ENCODE measurements at regions not wholly inside any gene's neighbourhood (a gene's known extent, or its start where the extent isn't known, plus 50 kb on each side); places are given as distances from the start of the nearest gene placed in this dataset.

- no peaks in the 10 kb centered on the region for H3K9me3 ChIP-seq (replicated peaks in 1 of 2; ENCODE audit: control insufficient read depth in 2 of 2, insufficient read depth in 1 of 2, low read depth in 1 of 2, low read length in 2 of 2)
- no peak overlapping the region for H3K23ac ChIP-seq (ENCODE audit: low read depth, low read length, poor library complexity)
- H3K27ac ChIP-seq (replicated peaks; ENCODE audit: low read length) = no peak overlapping the region
- no peak overlapping the region for H3K9ac ChIP-seq (ENCODE audit: low read depth, low read length, poor library complexity)
- H2AFZ ChIP-seq (ENCODE audit: low read length) = no peak overlapping the region
- H3K79me1 ChIP-seq (ENCODE audit: low read depth, low read length) = no peaks in the 10 kb centered on the region
- no peaks in the 10 kb centered on the region for H3K27me3 ChIP-seq (ENCODE audit: control insufficient read depth in 3 of 3, insufficient read depth in 3 of 3, low read depth in 1 of 3, low read length in 3 of 3)
- no CpG with 5 or more reads among the region's 4 CpGs for WGBS, 2 donors (ENCODE audit: extremely low coverage in 2 of 2, insufficient read length in 2 of 2, insufficient replicate concordance in 1 of 2)
- H2BK15ac ChIP-seq (ENCODE audit: low read length) = no peak overlapping the region
- no peak overlapping the region for H3K4ac ChIP-seq (ENCODE audit: low read length)
- H4K91ac ChIP-seq (ENCODE audit: low read depth, low read length, poor library complexity) = no peak overlapping the region
- DNase-seq (ENCODE audit: low spot score) = no peak
- no peaks in the 10 kb centered on the region for H3K36me3 ChIP-seq (replicated peaks in 1 of 2; ENCODE audit: control insufficient read depth in 2 of 2, insufficient read depth in 2 of 2, low read length in 2 of 2)
- no peak overlapping the region for H3K4me3 ChIP-seq (ENCODE audit: low read length in 2 of 2)
- H3K14ac ChIP-seq (ENCODE audit: low read length) = no peak overlapping the region
- H2BK12ac ChIP-seq (ENCODE audit: low read length) = no peak overlapping the region
- no peak overlapping the region for H2BK120ac ChIP-seq (ENCODE audit: low read depth, low read length)
- no peak overlapping the region for H2AK5ac ChIP-seq (ENCODE audit: low read depth, low read length)
- H3K18ac ChIP-seq (ENCODE audit: low read length) = no peak overlapping the region
- no peak overlapping the region for H4K8ac ChIP-seq (ENCODE audit: low read depth, low read length)
- peaks cover 0 to 12% of the 10 kb centered on the region in 2 donors for H3K4me1 ChIP-seq (ENCODE audit: control insufficient read depth in 2 of 2, insufficient read depth in 1 of 2, low read depth in 1 of 2, low read length in 2 of 2)
- H2BK5ac ChIP-seq (ENCODE audit: low read length) = no peak overlapping the region
- no peak overlapping the region for H3K4me2 ChIP-seq (ENCODE audit: insufficient read depth, low read length, poor library complexity, severe bottlenecking)
These were observed 330.9 kb downstream of the CXCL12 start for GRCh38 chr10:44054046-44054445.

- Histone ChIP-seq H3K9ac (ENCODE audit: low read depth, low read length, poor library complexity) (no peak overlapping the region), H3K14ac (ENCODE audit: low read length) (no peak overlapping the region), H3K4me2 (ENCODE audit: insufficient read depth, low read length, poor library complexity, severe bottlenecking) (no peak overlapping the region), H3K4me1 (ENCODE audit: control insufficient read depth in 2 of 2, insufficient read depth in 1 of 2, low read depth in 1 of 2, low read length in 2 of 2) (peaks cover 0 to 12% of the 10 kb centered on the region in 2 donors), H3K79me1 (ENCODE audit: low read depth, low read length) (no peaks in the 10 kb centered on the region), H2BK12ac (ENCODE audit: low read length) (no peak overlapping the region), H2AFZ (ENCODE audit: low read length) (no peak overlapping the region), H3K36me3 (replicated peaks in 1 of 2; ENCODE audit: control insufficient read depth in 2 of 2, insufficient read depth in 2 of 2, low read length in 2 of 2) (no peaks in the 10 kb centered on the region), H3K27me3 (ENCODE audit: control insufficient read depth in 3 of 3, insufficient read depth in 3 of 3, low read depth in 1 of 3, low read length in 3 of 3) (no peaks in the 10 kb centered on the region), H4K8ac (ENCODE audit: low read depth, low read length) (no peak overlapping the region), H3K4me3 (ENCODE audit: low read length in 2 of 2) (no peak overlapping the region), H3K18ac (ENCODE audit: low read length) (no peak overlapping the region), H4K91ac (ENCODE audit: low read depth, low read length, poor library complexity) (no peak overlapping the region), H2BK5ac (ENCODE audit: low read length) (no peak overlapping the region), H2BK120ac (ENCODE audit: low read depth, low read length) (no peak overlapping the region), H3K27ac (replicated peaks; ENCODE audit: low read length) (no peak overlapping the region), H3K23ac (ENCODE audit: low read depth, low read length, poor library complexity) (no peak overlapping the region), H3K9me3 (replicated peaks in 1 of 2; ENCODE audit: control insufficient read depth in 2 of 2, insufficient read depth in 1 of 2, low read depth in 1 of 2, low read length in 2 of 2) (no peaks in the 10 kb centered on the region), H3K4ac (ENCODE audit: low read length) (no peak overlapping the region), H2BK15ac (ENCODE audit: low read length) (no peak overlapping the region), H2AK5ac (ENCODE audit: low read depth, low read length) (no peak overlapping the region)
- DNase-seq (ENCODE audit: low spot score) = no peak
These were observed 331.5 kb downstream of the CXCL12 start for GRCh38 chr10:44053391-44053790.

- peaks cover 0 to 8% of the 10 kb centered on the region in 2 donors for H3K4me1 ChIP-seq (ENCODE audit: control insufficient read depth in 2 of 2, insufficient read depth in 1 of 2, low read depth in 1 of 2, low read length in 2 of 2)
- H3K4ac ChIP-seq (ENCODE audit: low read length) = no peak overlapping the region
- H2AK5ac ChIP-seq (ENCODE audit: low read depth, low read length) = no peak overlapping the region
- H3K27me3 ChIP-seq (ENCODE audit: control insufficient read depth in 3 of 3, insufficient read depth in 3 of 3, low read depth in 1 of 3, low read length in 3 of 3) = no peaks in the 10 kb centered on the region
- H2BK120ac ChIP-seq (ENCODE audit: low read depth, low read length) = no peak overlapping the region
- no peak overlapping the region for H3K18ac ChIP-seq (ENCODE audit: low read length)
- no peak overlapping the region for H3K9ac ChIP-seq (ENCODE audit: low read depth, low read length, poor library complexity)
- no peak overlapping the region for H2BK12ac ChIP-seq (ENCODE audit: low read length)
- no peaks in the 10 kb centered on the region for H3K79me1 ChIP-seq (ENCODE audit: low read depth, low read length)
- no peak overlapping the region for H3K4me3 ChIP-seq (ENCODE audit: low read length in 2 of 2)
- WGBS, 2 donors (ENCODE audit: extremely low coverage in 2 of 2, insufficient read length in 2 of 2, insufficient replicate concordance in 1 of 2) = no CpG with 5 or more reads among the region's 10 CpGs
- H3K9me3 ChIP-seq (replicated peaks in 1 of 2; ENCODE audit: control insufficient read depth in 2 of 2, insufficient read depth in 1 of 2, low read depth in 1 of 2, low read length in 2 of 2) = no peaks in the 10 kb centered on the region
- H3K14ac ChIP-seq (ENCODE audit: low read length) = no peak overlapping the region
- no peak overlapping the region for H2BK5ac ChIP-seq (ENCODE audit: low read length)
- no peak for DNase-seq (ENCODE audit: low spot score)
- no peak overlapping the region for H3K4me2 ChIP-seq (ENCODE audit: insufficient read depth, low read length, poor library complexity, severe bottlenecking)
- H3K23ac ChIP-seq (ENCODE audit: low read depth, low read length, poor library complexity) = no peak overlapping the region
- H2BK15ac ChIP-seq (ENCODE audit: low read length) = no peak overlapping the region
- H2AFZ ChIP-seq (ENCODE audit: low read length) = no peak overlapping the region
- no peaks in the 10 kb centered on the region for H3K36me3 ChIP-seq (replicated peaks in 1 of 2; ENCODE audit: control insufficient read depth in 2 of 2, insufficient read depth in 2 of 2, low read length in 2 of 2)
- H4K91ac ChIP-seq (ENCODE audit: low read depth, low read length, poor library complexity) = no peak overlapping the region
- no peak overlapping the region for H4K8ac ChIP-seq (ENCODE audit: low read depth, low read length)
- H3K27ac ChIP-seq (replicated peaks; ENCODE audit: low read length) = no peak overlapping the region
These were observed 333.1 kb downstream of the CXCL12 start for GRCh38 chr10:44051584-44052385.

DNA sequence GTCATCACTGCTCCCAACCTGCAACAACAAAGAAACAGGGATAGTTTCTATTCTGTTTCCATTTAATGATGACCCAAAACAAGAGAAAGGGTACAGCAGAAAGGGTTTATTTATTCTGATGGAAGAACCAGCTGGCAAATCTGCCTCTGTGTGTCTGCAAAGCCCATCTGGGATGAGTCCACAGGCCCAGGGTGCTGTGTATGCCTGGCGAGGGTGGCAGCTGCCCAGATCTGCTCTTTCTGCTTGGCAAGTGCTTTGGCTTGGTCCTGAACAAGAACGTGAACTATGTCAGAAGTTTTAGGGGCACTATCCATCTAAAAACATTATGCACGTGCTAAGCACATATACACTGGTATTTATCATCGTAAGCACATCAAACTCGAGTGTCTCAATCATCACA, 333.8 kb downstream of the CXCL12 start:
- no peak overlapping the region for H4K8ac ChIP-seq (ENCODE audit: low read depth, low read length)
- no peak overlapping the region for H3K9ac ChIP-seq (ENCODE audit: low read depth, low read length, poor library complexity)
- no peak overlapping the region for H4K91ac ChIP-seq (ENCODE audit: low read depth, low read length, poor library complexity)
- H3K4ac ChIP-seq (ENCODE audit: low read length) = no peak overlapping the region
- no peak overlapping the region for H2BK12ac ChIP-seq (ENCODE audit: low read length)
- H3K4me2 ChIP-seq (ENCODE audit: insufficient read depth, low read length, poor library complexity, severe bottlenecking) = no peak overlapping the region
- no peak overlapping the region for H3K27ac ChIP-seq (replicated peaks; ENCODE audit: low read length)
- H3K4me1 ChIP-seq (ENCODE audit: control insufficient read depth in 2 of 2, insufficient read depth in 1 of 2, low read depth in 1 of 2, low read length in 2 of 2) = peaks cover 0 to 12% of the 10 kb centered on the region in 2 donors
- no peaks in the 10 kb centered on the region for H3K27me3 ChIP-seq (ENCODE audit: control insufficient read depth in 3 of 3, insufficient read depth in 3 of 3, low read depth in 1 of 3, low read length in 3 of 3)
- no peak overlapping the region for H2AFZ ChIP-seq (ENCODE audit: low read length)
- no peak overlapping the region for H3K4me3 ChIP-seq (ENCODE audit: low read length in 2 of 2)
- H2AK5ac ChIP-seq (ENCODE audit: low read depth, low read length) = no peak overlapping the region
- no peak overlapping the region for H3K23ac ChIP-seq (ENCODE audit: low read depth, low read length, poor library complexity)
- WGBS, 2 donors (ENCODE audit: extremely low coverage in 2 of 2, insufficient read length in 2 of 2, insufficient replicate concordance in 1 of 2) = no CpG with 5 or more reads among the region's 5 CpGs
- H3K79me1 ChIP-seq (ENCODE audit: low read depth, low read length) = no peaks in the 10 kb centered on the region
- no peak overlapping the region for H3K14ac ChIP-seq (ENCODE audit: low read length)
- no peak overlapping the region for H2BK120ac ChIP-seq (ENCODE audit: low read depth, low read length)
- no peak overlapping the region for H2BK5ac ChIP-seq (ENCODE audit: low read length)
- H3K9me3 ChIP-seq (replicated peaks in 1 of 2; ENCODE audit: control insufficient read depth in 2 of 2, insufficient read depth in 1 of 2, low read depth in 1 of 2, low read length in 2 of 2) = no peaks in the 10 kb centered on the region
- no peak for DNase-seq (ENCODE audit: low spot score)
- H3K18ac ChIP-seq (ENCODE audit: low read length) = peak overlapping the region; percentile 80
- no peaks in the 10 kb centered on the region for H3K36me3 ChIP-seq (replicated peaks in 1 of 2; ENCODE audit: control insufficient read depth in 2 of 2, insufficient read depth in 2 of 2, low read length in 2 of 2)
- no peak overlapping the region for H2BK15ac ChIP-seq (ENCODE audit: low read length)
